MM.1S (cell line): ENCODE measurements at regions not wholly inside any gene's neighbourhood (a gene's known extent, or its start where the extent isn't known, plus 50 kb on each side); places are given as distances from the start of the nearest gene placed in this dataset.
"Not testable (repeated sequence)": the region's sequence is repeated elsewhere in the genome, so short reads cannot be mapped to it uniquely, and the experiment has no call there.

Experiments
- DNase-seq: peaks from one replicate; pipeline ENCODE4 v3.0.0-alpha.2; 2015
- H2AFZ ChIP-seq: fragments of 300-600 bp; sonication (generic); 2 replicates; pipeline ENCODE4 v1.6.0; 2016; ENCODE audit warnings: antibody characterized with exemption, low read length
- H3F3A ChIP-seq: fragments of 300-600 bp; sonication (generic); 2 replicates; pipeline ENCODE4 v1.6.1; 2016; ENCODE audit warnings: mild to moderate bottlenecking, antibody characterized with exemption, low read length, moderate library complexity, mixed read lengths; ENCODE audit not compliant: insufficient read depth
- H3K27ac ChIP-seq: fragments of 300-600 bp; sonication (generic); 2 replicates; pipeline ENCODE4 v1.5.1; 2016; ENCODE audit warnings: mild to moderate bottlenecking, low read length
- H3K27me3 ChIP-seq: fragments of 300-600 bp; sonication (generic); replicated peaks from 2 replicates; pipeline ENCODE4 v1.6.0; 2016; ENCODE audit warnings: low read length; ENCODE audit not compliant: insufficient read depth
- H3K36me3 ChIP-seq: fragments of 300-600 bp; sonication (generic); replicated peaks from 2 replicates; pipeline ENCODE4 v1.6.1; 2016; ENCODE audit warnings: mild to moderate bottlenecking, low read length, mixed read lengths; ENCODE audit not compliant: insufficient read depth
- H3K4me1 ChIP-seq: fragments of 300-600 bp; sonication (generic); 2 replicates; pipeline ENCODE4 v1.6.1; 2016; ENCODE audit warnings: low read length, mixed read lengths
- H3K4me2 ChIP-seq: fragments of 300-600 bp; sonication (generic); 2 replicates; pipeline ENCODE4 v1.6.0; 2016; ENCODE audit warnings: low read depth, low read length
- H3K4me3 ChIP-seq: fragments of 300-600 bp; sonication (generic); 2 replicates; pipeline ENCODE4 v1.5.1; 2016; ENCODE audit warnings: low read length, mixed read lengths
- H3K79me2 ChIP-seq: fragments of 300-600 bp; sonication (generic); 2 replicates; pipeline ENCODE4 v1.6.1; 2016; ENCODE audit warnings: mixed run types, low read length, mixed read lengths
- H3K9ac ChIP-seq: fragments of 300-600 bp; sonication (generic); 2 replicates; pipeline ENCODE4 v1.6.1; 2016; ENCODE audit warnings: low read length, mixed read lengths
- H3K9me2 ChIP-seq: fragments of 300-600 bp; sonication (generic); replicated peaks from 2 replicates; pipeline ENCODE4 v1.6.1; 2016; ENCODE audit warnings: mild to moderate bottlenecking, low read length, mixed read lengths; ENCODE audit not compliant: insufficient read depth
- H3K9me3 ChIP-seq: fragments of 300-600 bp; sonication (generic); replicated peaks from 2 replicates; pipeline ENCODE4 v1.6.1; 2016; ENCODE audit warnings: mild to moderate bottlenecking, low read length, mixed read lengths; ENCODE audit not compliant: insufficient read depth
- H4K20me1 ChIP-seq: fragments of 300-600 bp; sonication (generic); 2 replicates; pipeline ENCODE4 v1.6.1; 2016; ENCODE audit warnings: mild to moderate bottlenecking, low read length, moderate library complexity, mixed read lengths; ENCODE audit not compliant: insufficient read depth
- EZH2 ChIP-seq: fragments of 300-600 bp; sonication (generic); optimal IDR thresholded peaks from 2 replicates; pipeline ENCODE3; 2017; ENCODE audit warnings: low read depth, mild to moderate bottlenecking, antibody characterized with exemption, low read length, mixed read lengths
- EZH2phosphoT487 ChIP-seq: fragments of 300-600 bp; sonication (generic); IDR thresholded peaks from 2 replicates; pipeline ENCODE4 v1.6.1; 2018; ENCODE audit warnings: antibody characterized with exemption, low read length
- TF ChIP-seq, protein P1 (sequence below): fragments of 300-600 bp; sonication (generic); IDR thresholded peaks from 2 replicates; pipeline ENCODE4 v1.5.1; 2016; ENCODE audit warnings: antibody characterized with exemption, low read length, mixed read lengths

GRCh38 chr16:51231702-51232101 is 80.6 kb upstream of the SALL1 start:
- Histone ChIP-seq H3K9me2 (no peaks in the 10 kb centered on the region), H3K79me2 (no peaks in the 10 kb centered on the region), H3K9ac (no peak overlapping the region), H3K27ac (no peak overlapping the region), H3K4me1 (no peaks in the 10 kb centered on the region), H3K9me3 (no peaks in the 10 kb centered on the region), H3K4me2 (no peak overlapping the region), H2AFZ (no peak overlapping the region), H3F3A (no peaks in the 10 kb centered on the region), H3K36me3 (no peaks in the 10 kb centered on the region), H4K20me1 (no peaks in the 10 kb centered on the region), H3K27me3 (no peaks in the 10 kb centered on the region), H3K4me3 (no peak overlapping the region)
- TF ChIP-seq EZH2phosphoT487 (no peak), EZH2 (no peak)
- TF ChIP-seq, protein P1, sequence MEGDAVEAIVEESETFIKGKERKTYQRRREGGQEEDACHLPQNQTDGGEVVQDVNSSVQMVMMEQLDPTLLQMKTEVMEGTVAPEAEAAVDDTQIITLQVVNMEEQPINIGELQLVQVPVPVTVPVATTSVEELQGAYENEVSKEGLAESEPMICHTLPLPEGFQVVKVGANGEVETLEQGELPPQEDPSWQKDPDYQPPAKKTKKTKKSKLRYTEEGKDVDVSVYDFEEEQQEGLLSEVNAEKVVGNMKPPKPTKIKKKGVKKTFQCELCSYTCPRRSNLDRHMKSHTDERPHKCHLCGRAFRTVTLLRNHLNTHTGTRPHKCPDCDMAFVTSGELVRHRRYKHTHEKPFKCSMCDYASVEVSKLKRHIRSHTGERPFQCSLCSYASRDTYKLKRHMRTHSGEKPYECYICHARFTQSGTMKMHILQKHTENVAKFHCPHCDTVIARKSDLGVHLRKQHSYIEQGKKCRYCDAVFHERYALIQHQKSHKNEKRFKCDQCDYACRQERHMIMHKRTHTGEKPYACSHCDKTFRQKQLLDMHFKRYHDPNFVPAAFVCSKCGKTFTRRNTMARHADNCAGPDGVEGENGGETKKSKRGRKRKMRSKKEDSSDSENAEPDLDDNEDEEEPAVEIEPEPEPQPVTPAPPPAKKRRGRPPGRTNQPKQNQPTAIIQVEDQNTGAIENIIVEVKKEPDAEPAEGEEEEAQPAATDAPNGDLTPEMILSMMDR, result no peak
- no peak for DNase-seq

DNA sequence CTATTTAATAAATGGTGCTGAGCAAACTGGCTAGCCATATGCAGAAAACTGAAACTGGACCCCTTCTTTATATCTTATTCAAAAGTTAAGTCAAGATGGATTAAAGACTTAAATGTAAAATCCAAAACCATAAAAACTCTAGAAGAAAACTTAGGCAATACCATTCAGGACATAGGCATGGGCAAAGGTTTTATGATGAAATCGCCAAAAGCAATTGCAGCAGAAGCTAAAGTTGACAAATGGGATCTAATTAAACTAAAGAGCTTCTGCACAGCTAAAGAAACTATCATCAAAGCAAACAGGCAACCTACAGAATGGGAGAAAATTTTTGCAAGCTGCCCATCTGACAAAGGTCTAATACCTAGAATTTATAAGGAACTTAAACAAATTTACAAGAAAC is 79.0 kb upstream of the SALL1 start:
- H3K27ac ChIP-seq, H3K79me2 ChIP-seq, H2AFZ ChIP-seq, H3K4me1 ChIP-seq, H3F3A ChIP-seq, H4K20me1 ChIP-seq, H3K9ac ChIP-seq, H3K4me2 ChIP-seq, H3K4me3 ChIP-seq, H3K36me3 ChIP-seq, H3K9me3 ChIP-seq, H3K9me2 ChIP-seq, H3K27me3 ChIP-seq, DNase-seq: not testable (repeated sequence)

DNA sequence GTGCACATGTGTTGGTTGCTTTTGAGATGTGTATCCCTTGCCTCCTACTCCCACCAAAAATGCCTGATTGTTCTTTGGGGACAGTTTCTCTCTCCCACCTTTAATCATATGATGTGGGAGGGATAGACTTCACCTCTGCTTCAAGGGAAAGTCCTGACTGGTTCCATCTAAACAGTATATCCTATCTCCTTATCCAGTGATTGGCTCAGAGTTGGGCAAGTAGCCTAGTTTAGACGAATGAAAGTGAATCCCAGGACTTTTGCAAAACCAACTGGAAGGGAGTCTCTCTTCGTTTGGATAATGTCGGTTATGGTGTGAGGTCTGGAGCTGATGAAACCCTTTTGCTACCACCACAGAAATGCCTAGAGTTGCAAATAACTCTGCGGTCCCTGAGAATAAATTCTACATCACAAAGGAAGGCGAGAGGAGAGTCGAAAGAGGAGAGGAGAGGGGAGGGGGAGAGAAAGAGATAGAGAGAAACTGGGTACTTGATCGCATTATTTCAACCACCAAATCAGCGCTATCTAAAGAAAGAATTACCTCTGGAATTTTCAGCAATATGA is 77.1 kb upstream of the SALL1 start:
- Histone ChIP-seq H3K4me2 (no peak overlapping the region), H3K4me3 (no peak overlapping the region), H3K9me3 (no peaks in the 10 kb centered on the region), H3K27ac (no peak overlapping the region), H3K4me1 (no peaks in the 10 kb centered on the region), H3K9ac (no peak overlapping the region), H3F3A (no peaks in the 10 kb centered on the region), H3K27me3 (no peaks in the 10 kb centered on the region), H3K9me2 (no peaks in the 10 kb centered on the region), H3K79me2 (no peaks in the 10 kb centered on the region), H4K20me1 (no peaks in the 10 kb centered on the region), H2AFZ (no peak overlapping the region), H3K36me3 (no peaks in the 10 kb centered on the region)
- DNase-seq, result no peak
- TF ChIP-seq EZH2, result no peak
- TF ChIP-seq EZH2phosphoT487, result no peak
- TF ChIP-seq, protein P1, result no peak

DNA sequence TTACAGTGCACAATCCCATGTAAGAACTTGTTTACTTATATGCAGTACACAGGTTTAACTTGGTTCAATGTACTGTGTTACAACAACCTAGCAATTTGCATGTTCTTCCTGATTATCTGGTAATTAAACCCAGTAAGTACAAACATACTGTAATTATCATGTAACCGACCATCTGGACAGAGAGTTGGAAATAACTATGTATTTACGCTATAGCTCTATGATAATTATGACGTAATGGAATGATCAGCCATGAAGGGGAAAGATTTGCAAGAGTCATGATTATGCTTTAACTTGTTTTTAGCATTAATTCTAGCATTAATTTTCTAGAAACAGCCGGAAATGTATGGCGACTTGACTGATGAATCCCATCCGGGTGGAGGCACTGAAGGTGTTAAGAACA is 74.8 kb upstream of the SALL1 start:
- no peaks in the 10 kb centered on the region for H3K9me3 ChIP-seq
- H3K9me2 ChIP-seq, result no peaks in the 10 kb centered on the region
- no peak overlapping the region for H3K9ac ChIP-seq
- no peak overlapping the region for H3K4me2 ChIP-seq
- no peaks in the 10 kb centered on the region for H3K36me3 ChIP-seq
- H3F3A ChIP-seq, result no peaks in the 10 kb centered on the region
- H3K79me2 ChIP-seq, result no peaks in the 10 kb centered on the region
- no peak overlapping the region for H2AFZ ChIP-seq
- no peak overlapping the region for H3K4me3 ChIP-seq
- TF ChIP-seq EZH2phosphoT487, result no peak
- no peak for TF ChIP-seq EZH2
- TF ChIP-seq, protein P1, result no peak
- no peak overlapping the region for H3K27ac ChIP-seq
- DNase-seq, result no peak
- no peaks in the 10 kb centered on the region for H4K20me1 ChIP-seq
- H3K4me1 ChIP-seq, result no peaks in the 10 kb centered on the region
- no peaks in the 10 kb centered on the region for H3K27me3 ChIP-seq
